NCI-H2029 treated with DMSO at 0.1 percent for 48 hours (cell line): ENCODE measurements at regions not wholly inside any gene's neighbourhood (a gene's known extent, or its start where the extent isn't known, plus 50 kb on each side); places are given as distances from the start of the nearest gene placed in this dataset.

Experiments used
- DNase-seq: peaks from one replicate; lab custom pipeline; 2025; lab: John Stamatoyannopoulos, UW

GRCh38 chr7:22962775-22963350, 51.1 kb downstream of the HYCC1 start:
- no peak for DNase-seq

- no peak for DNase-seq
Observed at GRCh38 chr7:22958742-22959141, 55.2 kb downstream of the HYCC1 start.

GRCh38 chr7:22954251-22954650, 59.7 kb downstream of the HYCC1 start:
- no peak for DNase-seq

DNA sequence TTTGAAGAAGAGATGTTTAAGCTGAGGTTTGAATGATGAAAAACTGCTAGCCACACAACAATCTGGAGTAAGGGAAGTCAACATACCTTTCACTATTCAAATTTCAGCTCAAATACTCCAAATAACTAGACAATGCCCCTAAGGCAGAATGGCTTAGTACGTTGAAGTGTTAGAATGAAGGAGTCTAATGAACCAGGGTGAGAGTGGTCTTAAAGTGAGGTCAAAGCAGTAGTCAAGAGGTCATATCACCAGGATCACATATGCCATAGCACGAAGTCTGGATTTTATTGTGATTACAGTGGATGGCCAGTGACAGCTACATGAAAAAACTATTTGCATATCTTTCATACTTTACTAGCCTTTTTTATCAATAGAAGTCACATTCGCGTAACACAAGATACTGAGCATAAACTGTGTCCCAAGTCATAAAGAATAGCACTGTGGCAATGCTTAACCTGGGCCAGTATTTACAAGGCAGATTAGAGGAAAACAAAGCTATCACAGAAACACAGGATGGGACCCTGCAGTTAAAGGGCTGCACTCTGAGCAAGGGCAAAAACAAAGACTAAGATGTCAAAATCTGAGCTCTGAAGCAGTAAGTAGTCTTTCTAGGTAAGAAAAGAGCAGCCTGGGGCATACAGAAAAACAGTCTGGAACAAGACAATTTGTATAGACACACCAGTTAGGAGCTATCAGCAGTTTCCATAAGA, 61.5 kb downstream of the HYCC1 start:
- no peak for DNase-seq

GRCh38 chr7:22949944-22950343, 64.0 kb downstream of the HYCC1 start:
- DNase-seq = no peak

- DNase-seq = no peak
Observed at GRCh38 chr7:22949221-22949620, 64.7 kb downstream of the HYCC1 start.

GRCh38 chr7:22948770-22949169, 65.2 kb downstream of the HYCC1 start:
- no peak for DNase-seq

DNA sequence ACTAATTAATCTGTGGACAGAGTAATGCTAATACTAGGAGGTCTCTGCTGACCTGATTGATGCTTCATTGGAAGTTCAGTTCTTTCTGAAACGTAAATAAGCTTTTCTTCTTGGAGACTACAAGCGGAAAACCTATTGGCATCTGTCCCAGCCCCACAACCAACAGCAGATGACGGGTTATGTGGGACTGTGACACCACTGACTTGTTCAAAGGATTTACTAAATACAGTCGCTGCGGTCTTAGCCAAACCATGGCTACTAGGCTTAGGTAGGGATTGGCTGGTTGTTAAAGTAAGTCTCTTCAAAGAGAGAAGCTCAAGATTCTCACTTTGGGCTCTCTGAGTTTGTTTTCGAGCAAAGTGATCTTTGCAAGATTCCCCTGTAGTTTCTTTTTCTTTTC, 68.3 kb downstream of the HYCC1 start:
- DNase-seq = no peak

GRCh38 chr7:22944510-22944909, 69.4 kb downstream of the HYCC1 start:
- DNase-seq = no peak

DNA sequence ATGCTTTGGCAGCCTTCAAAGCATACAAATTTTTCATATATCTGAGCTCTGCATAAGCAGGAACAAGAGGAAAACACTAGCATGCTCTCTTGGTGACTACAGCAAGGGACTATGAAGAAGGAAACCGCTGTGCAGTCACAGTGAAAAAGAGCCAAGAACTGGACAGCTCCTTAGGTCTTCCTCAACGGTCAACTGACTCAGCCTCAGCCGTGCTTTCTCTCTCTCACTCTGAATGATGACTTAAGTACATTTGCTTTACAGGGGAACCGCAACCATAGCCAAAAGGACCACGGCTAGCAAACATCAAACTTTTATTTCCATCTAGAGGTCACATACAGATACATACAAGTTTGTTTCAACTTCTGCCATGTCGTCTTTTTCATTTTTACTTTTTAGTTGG, 69.9 kb downstream of the HYCC1 start:
- no peak for DNase-seq

GRCh38 chr7:22942191-22942590, 71.7 kb downstream of the HYCC1 start:
- no peak for DNase-seq

- DNase-seq = no peak
Observed at GRCh38 chr7:22939842-22940241, 74.1 kb downstream of the HYCC1 start.

- DNase-seq = no peak
Observed at GRCh38 chr7:22937946-22938345, 76.0 kb downstream of the HYCC1 start.

DNA sequence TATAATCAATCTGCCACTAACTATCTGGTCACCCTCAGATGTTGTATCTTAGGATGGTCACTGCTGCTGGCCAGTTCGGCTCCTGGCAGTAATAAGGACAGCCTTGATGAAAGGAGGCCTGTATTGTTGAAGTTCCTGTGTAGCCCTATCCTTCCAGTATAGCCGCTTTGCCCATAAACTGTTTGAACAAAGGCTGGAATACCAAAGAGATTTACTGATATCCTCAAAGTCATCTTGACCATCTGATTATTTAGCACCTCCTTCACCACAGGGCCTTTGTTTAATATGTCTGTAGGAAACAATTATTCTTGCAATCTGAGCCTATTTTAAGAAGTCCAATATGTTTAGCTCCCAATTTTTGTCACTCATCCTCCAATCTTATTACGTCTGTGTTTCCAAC, 77.7 kb downstream of the HYCC1 start:
- no peak for DNase-seq

- DNase-seq = no peak
Observed at GRCh38 chr7:22935269-22935668, 78.7 kb downstream of the HYCC1 start.

DNA sequence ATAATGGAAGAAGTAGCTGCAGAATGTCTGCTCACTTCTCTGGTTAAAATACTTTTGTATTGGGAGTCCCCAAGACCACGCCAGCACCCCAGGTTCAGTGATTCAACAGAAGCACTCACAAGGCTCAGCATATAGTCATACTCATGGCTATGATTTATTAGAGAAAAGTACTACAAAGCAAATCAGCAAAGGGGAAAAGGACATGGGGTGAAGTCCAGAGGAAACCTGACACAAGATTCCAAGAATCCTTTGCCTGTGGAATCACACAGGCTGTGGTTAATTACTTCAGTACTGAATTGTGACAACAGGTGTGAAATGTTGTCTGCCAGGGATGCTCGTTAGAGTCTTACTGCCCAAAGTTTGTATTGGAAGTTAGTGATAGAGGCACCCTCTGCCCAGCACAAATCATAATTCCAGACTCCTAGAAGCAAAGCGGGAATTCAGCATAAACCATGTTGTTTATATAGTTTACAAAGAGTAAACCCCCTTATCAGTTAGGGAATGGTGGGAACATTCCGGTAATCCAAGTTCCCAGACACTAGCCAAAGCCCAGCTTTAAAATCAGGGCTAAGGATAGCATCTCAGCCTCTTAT, 79.4 kb downstream of the HYCC1 start:
- DNase-seq = no peak

DNA sequence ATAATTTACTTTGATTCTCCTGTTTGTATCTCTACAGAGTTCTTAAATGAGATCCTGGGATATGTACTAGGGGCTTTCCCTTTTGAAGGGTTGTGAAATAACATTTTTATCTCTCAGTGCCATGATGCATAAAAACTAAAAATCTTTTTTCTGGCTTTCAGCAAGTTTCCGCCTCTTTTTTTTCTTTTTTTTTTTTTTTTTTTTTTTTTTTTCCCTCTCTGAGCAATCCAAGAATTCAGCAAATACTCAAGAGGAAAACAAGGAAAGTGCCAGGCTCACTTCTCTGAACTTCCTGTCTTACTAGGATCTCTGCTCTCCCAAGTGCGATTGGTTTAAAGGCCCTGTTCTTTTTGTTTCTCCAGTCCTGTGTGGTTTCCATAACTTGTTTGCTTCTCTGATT, 79.9 kb downstream of the HYCC1 start:
- DNase-seq = no peak

DNA sequence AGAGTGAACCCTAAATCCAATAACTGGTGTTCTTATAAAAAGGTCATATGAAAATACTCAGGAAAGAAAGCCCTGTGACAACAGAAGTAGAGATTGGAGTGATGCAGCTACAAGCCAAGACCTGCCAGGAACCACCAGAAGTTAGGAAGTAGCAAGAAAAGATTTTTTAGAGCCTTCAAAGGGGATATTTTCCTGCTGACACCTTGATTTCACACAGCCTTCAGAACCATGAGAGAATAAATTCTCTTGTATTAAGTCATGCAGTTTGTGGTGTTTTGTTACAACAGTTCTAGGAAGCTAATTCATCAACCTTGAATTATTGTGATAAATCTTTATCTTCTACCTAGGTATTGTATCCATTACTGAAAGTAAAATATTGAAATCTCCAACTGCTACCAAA, 81.0 kb downstream of the HYCC1 start:
- DNase-seq = no peak

DNA sequence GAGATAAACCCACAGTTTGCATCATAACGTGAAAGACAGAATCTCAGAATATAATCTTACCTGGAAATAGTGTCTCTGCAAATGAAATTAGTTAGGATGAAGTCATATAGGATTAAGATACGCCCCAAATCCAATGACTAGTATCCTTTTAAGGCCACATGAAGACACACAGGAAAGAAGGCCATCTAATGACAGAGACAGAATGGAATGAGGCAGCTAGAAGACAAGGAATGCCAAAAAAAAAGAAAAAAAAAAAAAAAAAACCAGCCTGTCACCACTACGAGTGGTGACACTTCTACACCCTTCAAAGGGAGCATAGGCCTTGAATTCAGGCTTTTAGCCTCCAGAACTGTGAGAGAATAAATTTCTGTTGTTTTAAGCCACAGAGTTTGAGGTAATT, 82.9 kb downstream of the HYCC1 start:
- no peak for DNase-seq

DNA sequence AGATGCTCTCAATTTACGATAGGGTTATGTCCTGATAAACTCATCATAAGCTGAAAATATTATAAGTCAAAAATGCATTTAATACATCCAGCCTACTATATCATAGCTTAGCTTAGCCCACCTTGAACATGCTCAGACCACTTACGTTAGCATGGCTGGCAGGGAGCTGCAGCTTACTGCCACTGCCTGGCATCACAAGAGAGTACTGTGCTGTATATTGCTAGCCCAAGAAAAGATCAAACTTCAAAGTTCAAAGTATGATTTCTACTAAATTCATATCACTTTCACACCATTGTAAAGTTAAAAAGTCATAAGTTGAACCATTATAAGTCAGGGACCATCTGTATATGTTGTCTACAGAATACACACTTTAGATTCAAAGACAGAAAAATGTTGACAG, 91.6 kb downstream of the HYCC1 start:
- DNase-seq = no peak

- DNase-seq = no peak
Observed at GRCh38 chr7:22921386-22922086, 92.4 kb downstream of the HYCC1 start.

- no peak for DNase-seq
Observed at GRCh38 chr7:22920672-22921071, 93.3 kb downstream of the HYCC1 start.

DNA sequence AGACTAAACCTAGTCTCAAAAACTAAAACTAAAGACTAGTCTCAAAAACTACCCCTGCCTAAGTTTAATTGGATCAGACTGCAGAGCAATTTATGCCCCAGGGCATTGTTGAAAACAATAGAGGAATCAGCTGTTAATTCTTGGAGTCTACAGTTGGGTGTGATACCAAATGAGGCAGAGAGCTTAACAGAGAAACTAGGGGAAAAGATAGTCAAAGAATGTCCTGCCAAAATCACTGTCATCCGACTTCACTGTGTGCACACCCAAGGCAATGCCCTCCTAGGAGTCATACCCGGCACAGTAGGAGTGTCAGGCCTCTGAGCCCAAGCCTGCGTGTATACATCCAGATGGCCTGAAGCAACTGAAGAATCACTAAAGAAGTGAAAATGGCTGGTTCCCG, 90.5 kb upstream of the TOMM7 start:
- DNase-seq = no peak
